GM12878 (cell line): ENCODE measurements at regions not wholly inside any gene's neighbourhood (a gene's known extent, or its start where the extent isn't known, plus 50 kb on each side); places are given as distances from the start of the nearest gene placed in this dataset.

Experiments used
- ATAC-seq: fragments of 200-7000 bp; cut with Tn5 transposase; 3 replicates; pipeline ENCODE4 v1.9.1; 2020; ENCODE audit warnings: mild to moderate bottlenecking, moderate library complexity
- BruUV-seq: library from RNA; stranded (reverse); fragments of 400-500 nt; replicated peaks from 2 replicates; lab custom pipeline; 2021; lab: Mats Ljungman, UMichigan
- CTCF ChIA-PET: fragments of 300-600 bp; sonication (Branson Sonifier 250); formaldehyde crosslinking; extraction: SDS; loops from one replicate; lab custom pipeline; 2021; ENCODE audit warnings: inconsistent platforms; lab: Yijun Ruan, JAX
- POLR2A ChIA-PET: fragments of 350-600 bp; formaldehyde crosslinking; extraction: SDS; loops from one replicate; lab custom pipeline; 2021; ENCODE audit warnings: inconsistent platforms; lab: Charles Lee
- RAD21 ChIA-PET: fragments of 300-600 bp; sonication (Branson Sonifier 250); formaldehyde crosslinking; loops from one replicate; lab custom pipeline; 2023; ENCODE audit warnings: antibody characterized with exemption; ENCODE audit not compliant: unreplicated experiment; lab: Charles Lee
- SMC1A ChIA-PET: fragments of 300-600 bp; sonication (Branson Sonifier 250); formaldehyde crosslinking; loops from one replicate; lab custom pipeline; 2023; ENCODE audit not compliant: unreplicated experiment, uncharacterized antibody; lab: Charles Lee
- DNase-seq: peaks from one replicate; pipeline ENCODE4 v3.0.0-alpha.2; 2011; ENCODE audit warnings: low read depth, low spot score
- FAIRE-seq: peaks from 3 replicates; lab custom pipeline; 2011; peaks lifted over from hg19 to GRCh38; lab: Jason Lieb, UNC
- H2AFZ ChIP-seq: 2 replicates; pipeline ENCODE4 v1.6.0; 2011; ENCODE audit warnings: low read depth, low read length, control low read depth; ENCODE audit not compliant: control insufficient read depth
- H3K27ac ChIP-seq: 2 replicates; pipeline ENCODE4 v1.5.1; 2011; ENCODE audit warnings: control low read depth; ENCODE audit not compliant: control insufficient read depth, insufficient read depth
- H3K27me3 ChIP-seq, 2 experiments: replicated peaks in 1 of 2; 2 replicates each; pipeline versions ENCODE4 v1.6.0 to v1.6.1; 2011; ENCODE audit warnings: low read length in 1 of 2; ENCODE audit not compliant: control insufficient read depth in 2 of 2, insufficient read depth in 2 of 2
- H3K36me3 ChIP-seq, 2 experiments: 2 replicates each; pipeline ENCODE4 v1.5.1; 2011; ENCODE audit warnings: low read length in 1 of 2; ENCODE audit not compliant: control insufficient read depth in 2 of 2, insufficient read depth in 2 of 2
- H3K4me1 ChIP-seq: 2 replicates; pipeline ENCODE4 v1.6.1; 2011; ENCODE audit warnings: mild to moderate bottlenecking, low read length, moderate library complexity, mixed read lengths; ENCODE audit not compliant: control insufficient read depth, insufficient read depth
- H3K4me2 ChIP-seq: 2 replicates; pipeline ENCODE4 v1.6.0; 2011; ENCODE audit warnings: control low read depth; ENCODE audit not compliant: control insufficient read depth, insufficient read depth
- H3K4me3 ChIP-seq: fragments of 200-600 bp; sonication (generic); 2 replicates; pipeline ENCODE4 v1.5.1; 2016
- H3K79me2 ChIP-seq: 2 replicates; pipeline ENCODE4 v1.6.0; 2011; ENCODE audit warnings: low read length; ENCODE audit not compliant: control insufficient read depth, insufficient read depth
- H3K9ac ChIP-seq: 2 replicates; pipeline ENCODE4 v1.8.0; 2011; ENCODE audit warnings: low read length, control low read depth, mixed read lengths; ENCODE audit not compliant: control insufficient read depth, insufficient read depth
- H3K9me3 ChIP-seq: replicated peaks from 3 replicates; pipeline ENCODE4 v1.5.1; 2011; ENCODE audit warnings: mild to moderate bottlenecking, low read length; ENCODE audit not compliant: control insufficient read depth, insufficient read depth
- H4K20me1 ChIP-seq: 2 replicates; pipeline ENCODE4 v1.6.0; 2011; ENCODE audit not compliant: control insufficient read depth, insufficient read depth
- CHD1 ChIP-seq: IDR thresholded peaks from 2 replicates; pipeline ENCODE4 v1.6.1; 2012; ENCODE audit warnings: low read depth, low read length, improper control_type of control experiment
- CHD4 ChIP-seq: fragments of 200-600 bp; sonication (generic); IDR thresholded peaks from 2 replicates; pipeline ENCODE4 v1.6.1; 2016; ENCODE audit warnings: mild to moderate bottlenecking
- CREB1 ChIP-seq: IDR thresholded peaks from 2 replicates; pipeline ENCODE4 v1.6.1; 2012; ENCODE audit warnings: low read depth, mild to moderate bottlenecking, inconsistent platforms
- ELK1 ChIP-seq: IDR thresholded peaks from 2 replicates; pipeline ENCODE4 v1.6.1; 2012; ENCODE audit warnings: low read depth, low read length, improper control_type of control experiment
- EP300 ChIP-seq, 2 experiments: fragments of 150-350 bp in 1 of 2; IDR thresholded peaks; 2 replicates each; pipeline ENCODE4 v1.6.1; 2011 to 2012; ENCODE audit warnings: low read depth in 2 of 2, low read length in 2 of 2, borderline replicate concordance in 1 of 2, improper control_type of control experiment in 1 of 2, inconsistent platforms in 1 of 2; ENCODE audit not compliant: control insufficient read depth in 1 of 2
- HDAC2 ChIP-seq: fragments of 200-600 bp; sonication (generic); IDR thresholded peaks from 2 replicates; pipeline ENCODE4 v1.6.1; 2017
- NFYB ChIP-seq: IDR thresholded peaks from 2 replicates; pipeline ENCODE4 v1.6.1; 2011; ENCODE audit warnings: low read depth, mild to moderate bottlenecking, low read length, improper control_type of control experiment, moderate library complexity; ENCODE audit not compliant: insufficient read depth
- SIX5 ChIP-seq: IDR thresholded peaks from 2 replicates; pipeline ENCODE4 v1.6.1; 2011; ENCODE audit warnings: mild to moderate bottlenecking, low read depth, low read length, moderate library complexity; ENCODE audit not compliant: severe bottlenecking
- ZBED1 ChIP-seq: IDR thresholded peaks from 2 replicates; pipeline ENCODE4 v1.6.1; 2016; ENCODE audit warnings: borderline replicate concordance
- ZZZ3 ChIP-seq: IDR thresholded peaks from 2 replicates; pipeline ENCODE4 v1.6.1; 2011; ENCODE audit warnings: low read depth; ENCODE audit not compliant: control insufficient read depth, insufficient read length
- WGBS: methylation state at CpG from one replicate; pipeline ENCODE4 v1.1.6; 2016; ENCODE audit warnings: low lambda C conversion rate; ENCODE audit not compliant: insufficient replicate concordance, insufficient coverage; ENCODE audit errors: missing lambda C conversion rate; 5-methylcytosine and 5-hydroxymethylcytosine counted together
- in situ Hi-C: fragments of 300-500 bp; cut with MboI; formaldehyde crosslinking; loops from 9 replicates; pipeline ENCODE4 v1.14.3; 2018; ENCODE audit warnings: mixed read lengths
- intact Hi-C: fragments of 100-400 bp; cut with micrococcal nuclease; formaldehyde crosslinking; loops from one replicate; pipeline ENCODE4 v1.14.2; 2022; ENCODE audit not compliant: unreplicated experiment
- TF ChIP-seq, protein P1 (sequence below): fragments of 450-650 bp; IDR thresholded peaks from 2 replicates; pipeline ENCODE4 v1.6.1; 2017; ENCODE audit warnings: low read depth, mild to moderate bottlenecking, moderate library complexity
- TF ChIP-seq, protein P2 (sequence below): fragments of 450-650 bp; IDR thresholded peaks from 2 replicates; pipeline ENCODE4 v1.6.1; 2017; ENCODE audit warnings: mild to moderate bottlenecking, moderate library complexity

GRCh38 chr10:61830846-61831273, 70.6 kb upstream of the ARID5B start:
- Histone ChIP-seq H4K20me1 (no peaks in the 10 kb centered on the region), H3K27me3 (no peaks in the 10 kb centered on the region), H3K4me3 (no peak overlapping the region), H3K27ac (no peak overlapping the region), H3K36me3 (no peaks in the 10 kb centered on the region), H3K9ac (no peak overlapping the region), H3K9me3 (no peaks in the 10 kb centered on the region), H3K4me2 (no peak overlapping the region), H3K79me2 (no peaks in the 10 kb centered on the region), H2AFZ (no peak overlapping the region), H3K4me1 (no peaks in the 10 kb centered on the region)
- DNase-seq (no peak), ATAC-seq (no peak), FAIRE-seq (no peak)
- no TSS peak for BruUV-seq
- RAD21 ChIA-PET: no interaction called here
- intact Hi-C loops (loop anchor here (10.0 kb wide), 1 partner anchor 1016 kb away; no protein-coding TSS in a partner anchor), in situ Hi-C loops (loop anchor here (25.0 kb wide), 2 partner anchors 694 to 1019 kb away; no protein-coding TSS in a partner anchor)
- 27% methylated on average over 7 of the region's 7 CpGs for WGBS
- POLR2A ChIA-PET: no interaction called here
- CTCF ChIA-PET: no interaction called here
- TF ChIP-seq, protein P1, sequence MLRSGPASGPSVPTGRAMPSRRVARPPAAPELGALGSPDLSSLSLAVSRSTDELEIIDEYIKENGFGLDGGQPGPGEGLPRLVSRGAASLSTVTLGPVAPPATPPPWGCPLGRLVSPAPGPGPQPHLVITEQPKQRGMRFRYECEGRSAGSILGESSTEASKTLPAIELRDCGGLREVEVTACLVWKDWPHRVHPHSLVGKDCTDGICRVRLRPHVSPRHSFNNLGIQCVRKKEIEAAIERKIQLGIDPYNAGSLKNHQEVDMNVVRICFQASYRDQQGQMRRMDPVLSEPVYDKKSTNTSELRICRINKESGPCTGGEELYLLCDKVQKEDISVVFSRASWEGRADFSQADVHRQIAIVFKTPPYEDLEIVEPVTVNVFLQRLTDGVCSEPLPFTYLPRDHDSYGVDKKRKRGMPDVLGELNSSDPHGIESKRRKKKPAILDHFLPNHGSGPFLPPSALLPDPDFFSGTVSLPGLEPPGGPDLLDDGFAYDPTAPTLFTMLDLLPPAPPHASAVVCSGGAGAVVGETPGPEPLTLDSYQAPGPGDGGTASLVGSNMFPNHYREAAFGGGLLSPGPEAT: no peak
- no peak for TF ChIP-seq NFYB
- TF ChIP-seq CHD1: no peak
- TF ChIP-seq ZZZ3: no peak
- no peak for TF ChIP-seq EP300 (IDR thresholded peaks at IDR 0.05; ENCODE audit: borderline replicate concordance in 1 of 2, control insufficient read depth in 1 of 2, low read depth in 2 of 2, low read length in 2 of 2)
- TF ChIP-seq ELK1: no peak
- TF ChIP-seq CREB1: no peak
- TF ChIP-seq HDAC2: no peak
- TF ChIP-seq, protein P2, sequence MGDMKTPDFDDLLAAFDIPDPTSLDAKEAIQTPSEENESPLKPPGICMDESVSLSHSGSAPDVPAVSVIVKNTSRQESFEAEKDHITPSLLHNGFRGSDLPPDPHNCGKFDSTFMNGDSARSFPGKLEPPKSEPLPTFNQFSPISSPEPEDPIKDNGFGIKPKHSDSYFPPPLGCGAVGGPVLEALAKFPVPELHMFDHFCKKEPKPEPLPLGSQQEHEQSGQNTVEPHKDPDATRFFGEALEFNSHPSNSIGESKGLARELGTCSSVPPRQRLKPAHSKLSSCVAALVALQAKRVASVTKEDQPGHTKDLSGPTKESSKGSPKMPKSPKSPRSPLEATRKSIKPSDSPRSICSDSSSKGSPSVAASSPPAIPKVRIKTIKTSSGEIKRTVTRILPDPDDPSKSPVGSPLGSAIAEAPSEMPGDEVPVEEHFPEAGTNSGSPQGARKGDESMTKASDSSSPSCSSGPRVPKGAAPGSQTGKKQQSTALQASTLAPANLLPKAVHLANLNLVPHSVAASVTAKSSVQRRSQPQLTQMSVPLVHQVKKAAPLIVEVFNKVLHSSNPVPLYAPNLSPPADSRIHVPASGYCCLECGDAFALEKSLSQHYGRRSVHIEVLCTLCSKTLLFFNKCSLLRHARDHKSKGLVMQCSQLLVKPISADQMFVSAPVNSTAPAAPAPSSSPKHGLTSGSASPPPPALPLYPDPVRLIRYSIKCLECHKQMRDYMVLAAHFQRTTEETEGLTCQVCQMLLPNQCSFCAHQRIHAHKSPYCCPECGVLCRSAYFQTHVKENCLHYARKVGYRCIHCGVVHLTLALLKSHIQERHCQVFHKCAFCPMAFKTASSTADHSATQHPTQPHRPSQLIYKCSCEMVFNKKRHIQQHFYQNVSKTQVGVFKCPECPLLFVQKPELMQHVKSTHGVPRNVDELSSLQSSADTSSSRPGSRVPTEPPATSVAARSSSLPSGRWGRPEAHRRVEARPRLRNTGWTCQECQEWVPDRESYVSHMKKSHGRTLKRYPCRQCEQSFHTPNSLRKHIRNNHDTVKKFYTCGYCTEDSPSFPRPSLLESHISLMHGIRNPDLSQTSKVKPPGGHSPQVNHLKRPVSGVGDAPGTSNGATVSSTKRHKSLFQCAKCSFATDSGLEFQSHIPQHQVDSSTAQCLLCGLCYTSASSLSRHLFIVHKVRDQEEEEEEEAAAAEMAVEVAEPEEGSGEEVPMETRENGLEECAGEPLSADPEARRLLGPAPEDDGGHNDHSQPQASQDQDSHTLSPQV: no peak
- TF ChIP-seq ZBED1: no peak
- TF ChIP-seq SIX5: no peak
- no peak for TF ChIP-seq CHD4
- SMC1A ChIA-PET: no interaction called here
